PC-3 (cell line): ENCODE measurements at regions not wholly inside any gene's neighbourhood (a gene's known extent, or its start where the extent isn't known, plus 50 kb on each side); places are given as distances from the start of the nearest gene placed in this dataset.

Experiments
- EZH2 ChIP-seq: fragments of 300-600 bp; sonication (generic); IDR thresholded peaks from one replicate; pipeline ENCODE4 v1.6.1; 2017; ENCODE audit warnings: antibody characterized with exemption, mild to moderate bottlenecking, low read length; ENCODE audit not compliant: unreplicated experiment
- EZH2phosphoT487 ChIP-seq: fragments of 300-600 bp; sonication (generic); IDR thresholded peaks from 2 replicates; pipeline ENCODE4 v1.6.1; 2018; ENCODE audit warnings: mild to moderate bottlenecking, antibody characterized with exemption, low read length, borderline replicate concordance
- TF ChIP-seq, protein P1 (sequence below): fragments of 300-600 bp; sonication (generic); conservative IDR thresholded peaks from 2 replicates; pipeline ENCODE4 v1.5.1; 2017; ENCODE audit warnings: antibody characterized with exemption, low read depth, mild to moderate bottlenecking, low read length

GRCh38 chr11:49851971-49852389 lies 100.2 kb upstream of the OR4C13 start:
- TF ChIP-seq, protein P1, sequence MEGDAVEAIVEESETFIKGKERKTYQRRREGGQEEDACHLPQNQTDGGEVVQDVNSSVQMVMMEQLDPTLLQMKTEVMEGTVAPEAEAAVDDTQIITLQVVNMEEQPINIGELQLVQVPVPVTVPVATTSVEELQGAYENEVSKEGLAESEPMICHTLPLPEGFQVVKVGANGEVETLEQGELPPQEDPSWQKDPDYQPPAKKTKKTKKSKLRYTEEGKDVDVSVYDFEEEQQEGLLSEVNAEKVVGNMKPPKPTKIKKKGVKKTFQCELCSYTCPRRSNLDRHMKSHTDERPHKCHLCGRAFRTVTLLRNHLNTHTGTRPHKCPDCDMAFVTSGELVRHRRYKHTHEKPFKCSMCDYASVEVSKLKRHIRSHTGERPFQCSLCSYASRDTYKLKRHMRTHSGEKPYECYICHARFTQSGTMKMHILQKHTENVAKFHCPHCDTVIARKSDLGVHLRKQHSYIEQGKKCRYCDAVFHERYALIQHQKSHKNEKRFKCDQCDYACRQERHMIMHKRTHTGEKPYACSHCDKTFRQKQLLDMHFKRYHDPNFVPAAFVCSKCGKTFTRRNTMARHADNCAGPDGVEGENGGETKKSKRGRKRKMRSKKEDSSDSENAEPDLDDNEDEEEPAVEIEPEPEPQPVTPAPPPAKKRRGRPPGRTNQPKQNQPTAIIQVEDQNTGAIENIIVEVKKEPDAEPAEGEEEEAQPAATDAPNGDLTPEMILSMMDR: no peak
- no peak for TF ChIP-seq EZH2
- TF ChIP-seq EZH2phosphoT487: no peak
